Dermis microvascular lymphatic vessel endothelial cell (primary cell): ENCODE measurements at regions not wholly inside any gene's neighbourhood (a gene's known extent, or its start where the extent isn't known, plus 50 kb on each side); places are given as distances from the start of the nearest gene placed in this dataset.
"Not testable (repeated sequence)": the region's sequence is repeated elsewhere in the genome, so short reads cannot be mapped to it uniquely, and the experiment has no call there.

Experiments used
- DNase-seq, 2 donors: peaks; one replicate each; pipeline versions ENCODE4 v3.0.0 to v3.0.0-alpha.2; 2010; ENCODE audit warnings: low read depth in 2 of 2

DNA sequence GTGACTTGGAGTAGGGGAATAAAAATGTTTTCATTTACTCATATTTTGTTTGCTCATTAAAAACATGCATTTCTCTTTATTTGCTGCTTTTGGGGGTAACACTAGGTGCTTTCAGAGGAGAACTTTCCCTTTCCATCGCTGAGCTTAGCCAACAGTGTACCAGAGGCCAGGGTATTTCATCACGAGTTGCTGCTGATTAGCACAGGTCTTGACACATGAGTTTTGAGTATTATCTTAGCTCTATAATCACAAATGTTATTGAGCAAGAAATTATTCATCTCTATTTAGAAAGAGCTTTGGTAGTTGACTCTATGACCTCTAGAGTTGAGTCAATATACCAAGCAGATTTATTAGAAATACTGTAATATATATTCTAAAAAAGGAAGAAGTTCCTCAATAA lies 375.9 kb downstream of the NXPH1 start:
- DNase-seq, result no peak

DNA sequence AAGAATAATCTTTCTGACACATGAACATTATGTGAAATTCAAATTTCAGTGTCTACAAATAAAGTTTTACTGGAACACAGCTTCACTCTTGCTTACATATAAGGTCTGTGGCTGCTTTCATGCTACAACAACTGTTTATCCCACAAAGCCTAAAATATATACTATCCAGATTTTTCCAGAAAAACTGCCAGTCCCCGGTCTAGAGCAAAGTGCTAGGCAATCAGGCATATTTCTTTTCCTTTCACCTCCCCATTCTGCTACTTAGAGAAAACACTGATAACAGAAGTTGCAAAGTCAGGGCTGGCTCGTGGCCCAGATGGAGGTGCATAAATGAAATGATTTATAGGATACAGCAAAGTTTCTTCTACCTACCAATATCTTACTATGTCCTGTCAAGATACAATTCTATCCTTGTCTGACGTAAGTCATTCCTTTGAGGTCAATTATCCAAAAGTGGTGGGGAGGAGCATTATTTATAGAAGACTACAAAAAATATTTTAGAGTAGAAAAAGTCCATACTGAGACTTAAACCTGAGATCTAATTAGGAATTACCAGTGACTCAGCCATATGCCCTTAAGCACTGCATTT lies 384.1 kb downstream of the NXPH1 start:
- DNase-seq, result no peak

DNA sequence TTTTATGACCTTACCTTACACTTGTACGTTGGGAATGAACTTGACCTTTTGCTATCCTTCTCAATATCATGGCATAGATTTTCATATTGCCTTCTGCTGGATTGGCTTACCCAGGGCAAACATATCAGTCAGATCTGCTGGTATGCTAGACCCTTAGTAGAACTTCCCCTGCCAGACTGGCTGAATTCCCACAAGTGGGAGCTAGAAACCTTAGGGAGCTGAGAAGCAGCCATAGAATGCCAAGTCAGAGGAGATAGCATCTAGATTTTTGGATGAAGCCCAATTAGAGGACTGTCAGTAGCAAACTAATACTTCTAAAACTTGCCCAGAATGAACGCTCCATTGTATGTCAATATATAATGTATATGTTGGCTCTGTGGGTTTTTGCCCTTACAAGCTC lies 385.0 kb downstream of the NXPH1 start:
- DNase-seq, result no peak

- no peak for DNase-seq
Measured at GRCh38 chr7:8822595-8822994, 389.2 kb downstream of the NXPH1 start.

- DNase-seq, result no peak
Measured at GRCh38 chr7:8823486-8823885, 390.1 kb downstream of the NXPH1 start.

DNA sequence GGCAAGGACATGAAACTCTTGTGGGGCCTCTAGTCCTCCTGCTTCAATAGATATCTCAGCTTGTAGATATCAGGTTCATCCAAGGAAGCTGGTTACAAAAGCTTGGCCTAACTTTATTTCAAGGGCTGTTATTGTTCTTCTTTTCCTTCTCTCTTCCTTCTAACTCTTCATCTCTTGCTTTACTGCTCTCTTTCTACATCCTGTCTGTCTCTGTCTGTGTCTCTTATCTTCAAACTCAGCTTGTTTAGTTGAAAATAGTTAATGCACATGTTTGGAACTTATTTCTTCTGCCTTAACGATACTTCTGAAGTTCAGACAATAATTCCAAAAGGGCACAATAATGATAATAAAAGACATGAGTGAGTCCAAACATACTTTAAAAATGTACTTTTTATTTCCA lies 393.9 kb downstream of the NXPH1 start:
- DNase-seq, result no peak

DNA sequence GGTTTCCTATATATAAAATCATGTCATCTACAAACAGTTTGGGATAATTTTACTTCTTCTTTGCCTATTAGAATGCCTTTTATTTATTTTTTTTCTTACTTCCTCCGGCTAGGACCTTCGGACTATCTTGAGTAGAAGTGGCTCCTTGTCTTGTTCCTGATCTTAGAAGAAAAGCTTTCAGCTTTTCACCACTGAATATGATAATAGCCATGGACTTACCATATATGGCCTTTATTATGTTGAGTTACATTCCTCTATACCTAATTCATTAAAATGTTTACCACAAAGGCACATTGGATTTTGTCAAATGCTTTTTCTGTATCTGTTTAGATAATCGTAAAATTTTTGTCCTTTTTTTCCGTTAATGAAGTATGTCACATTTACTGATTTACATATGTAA lies 395.7 kb downstream of the NXPH1 start:
- DNase-seq, result no peak

DNA sequence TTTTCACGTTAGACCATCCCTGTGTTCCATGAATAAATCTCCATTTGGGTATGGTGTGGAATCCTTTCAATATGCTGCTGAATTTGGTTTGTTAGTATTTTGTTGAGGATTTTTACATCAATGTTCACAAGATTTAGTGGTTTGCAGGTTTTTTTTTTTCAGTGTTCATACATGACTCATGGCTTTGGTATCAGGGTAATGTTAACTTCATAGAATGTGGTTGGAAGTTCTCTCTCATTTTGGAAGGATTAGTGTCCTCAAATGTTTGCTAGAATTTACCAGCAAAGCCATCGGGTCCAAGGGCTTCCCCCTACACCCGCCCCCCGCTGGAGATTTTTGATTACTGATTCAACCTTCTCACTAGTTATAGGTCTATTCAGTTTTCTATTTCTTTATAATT lies 398.0 kb downstream of the NXPH1 start:
- no peak for DNase-seq

DNA sequence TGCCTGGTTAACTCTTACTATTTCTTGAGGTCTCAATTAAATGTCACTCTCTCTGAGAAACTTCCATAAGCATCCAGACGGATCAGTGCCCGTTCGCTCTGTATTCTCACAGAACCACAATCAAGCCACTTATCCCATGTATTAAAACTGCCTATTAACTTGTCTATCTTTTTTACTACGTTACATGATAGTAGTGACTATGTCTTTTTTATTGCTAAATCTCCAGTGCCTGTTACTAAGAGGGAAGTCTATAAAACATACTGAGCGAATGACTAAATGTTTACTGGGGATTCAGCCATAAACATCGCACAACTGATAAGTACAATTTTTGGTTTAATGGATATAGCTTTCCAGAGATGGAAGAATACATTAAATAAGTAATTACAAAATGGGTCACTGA lies 399.9 kb downstream of the NXPH1 start:
- DNase-seq, result no peak

- no peak for DNase-seq
Measured at GRCh38 chr7:8841171-8841570, 407.8 kb downstream of the NXPH1 start.

DNA sequence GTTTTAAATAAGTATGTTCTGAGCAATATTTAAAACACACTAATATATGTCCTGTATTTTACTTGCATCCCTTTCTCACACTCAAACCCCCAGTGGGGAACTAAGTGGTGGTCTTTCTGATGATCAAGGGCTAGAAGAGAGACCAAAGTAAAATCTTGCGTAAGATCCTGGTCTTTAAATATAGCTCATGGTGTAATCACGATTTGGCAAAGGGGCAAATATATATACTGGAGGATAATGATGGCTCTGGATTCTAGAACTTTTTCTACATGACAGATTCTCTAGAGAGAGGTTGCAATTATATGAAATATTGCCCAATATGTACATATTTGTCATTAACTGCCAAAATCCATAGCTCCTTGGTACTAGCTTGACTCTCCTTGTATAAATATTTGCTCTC lies 438.3 kb downstream of the NXPH1 start:
- no peak for DNase-seq

- DNase-seq, result no peak
Measured at GRCh38 chr7:8881916-8882315, 448.5 kb downstream of the NXPH1 start.

DNA sequence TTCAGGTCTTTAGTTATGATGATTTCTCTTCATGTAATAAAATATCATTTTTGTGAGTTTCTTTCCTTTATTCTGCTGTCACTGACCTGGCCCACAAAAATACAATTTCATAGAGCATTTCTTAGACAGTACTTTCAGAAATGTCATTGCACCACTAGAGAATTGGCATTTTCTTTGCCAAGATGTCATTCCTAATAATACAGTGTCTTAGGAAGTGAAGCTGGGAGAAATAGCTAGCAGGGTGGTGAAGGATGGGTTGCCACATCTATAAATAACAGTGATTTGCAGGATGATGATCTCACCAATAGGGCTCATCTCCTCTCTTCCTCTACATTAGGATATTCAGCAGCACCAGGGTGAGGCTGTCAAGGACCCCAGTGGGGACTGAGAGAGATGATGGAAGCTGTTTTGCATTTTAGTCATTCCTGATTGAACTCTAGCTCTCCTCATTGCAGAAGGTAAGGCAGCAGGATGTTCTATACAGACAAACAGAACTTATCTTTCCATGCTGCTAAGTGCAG lies 452.1 kb downstream of the NXPH1 start:
- DNase-seq, result no peak

DNA sequence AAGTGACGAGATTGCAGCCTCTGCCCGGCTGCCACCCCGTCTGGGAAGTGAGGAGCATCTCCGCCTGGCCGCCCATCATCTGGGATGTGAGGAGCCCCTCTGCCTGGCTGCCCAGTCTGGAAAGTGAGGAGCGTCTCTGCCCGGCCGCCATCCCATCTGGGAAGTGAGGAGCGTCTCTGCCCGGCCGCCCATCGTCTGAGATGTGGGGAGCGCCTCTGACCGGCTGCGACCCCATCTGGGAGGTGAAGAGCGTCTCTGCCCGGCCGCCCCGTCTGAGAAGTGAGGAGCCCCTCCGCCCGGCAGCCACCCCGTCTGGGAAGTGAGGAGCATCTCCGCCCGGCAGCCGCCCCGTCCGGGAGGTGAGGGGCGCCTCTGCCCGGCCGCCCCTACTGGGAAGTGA lies 456.9 kb downstream of the NXPH1 start:
- not testable (repeated sequence) for DNase-seq

DNA sequence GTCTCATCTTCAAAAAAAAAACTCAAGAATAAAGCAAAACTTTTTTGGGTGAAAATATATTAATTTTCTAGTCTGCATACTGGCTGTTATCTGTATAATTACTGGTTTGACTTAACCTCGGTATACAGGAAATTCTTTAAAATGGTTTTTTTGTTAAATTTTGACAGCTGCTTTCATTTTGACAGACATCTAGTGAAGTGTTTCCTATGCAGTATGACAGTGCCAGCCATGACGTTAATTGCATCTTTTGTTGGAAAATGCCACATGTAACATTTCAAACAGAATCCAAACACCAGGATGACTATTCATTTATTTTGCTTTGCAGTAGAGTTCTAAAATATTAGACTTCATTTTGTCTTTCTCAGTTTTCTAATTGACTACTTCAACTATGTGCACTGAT lies 460.4 kb downstream of the NXPH1 start:
- DNase-seq, result no peak

DNA sequence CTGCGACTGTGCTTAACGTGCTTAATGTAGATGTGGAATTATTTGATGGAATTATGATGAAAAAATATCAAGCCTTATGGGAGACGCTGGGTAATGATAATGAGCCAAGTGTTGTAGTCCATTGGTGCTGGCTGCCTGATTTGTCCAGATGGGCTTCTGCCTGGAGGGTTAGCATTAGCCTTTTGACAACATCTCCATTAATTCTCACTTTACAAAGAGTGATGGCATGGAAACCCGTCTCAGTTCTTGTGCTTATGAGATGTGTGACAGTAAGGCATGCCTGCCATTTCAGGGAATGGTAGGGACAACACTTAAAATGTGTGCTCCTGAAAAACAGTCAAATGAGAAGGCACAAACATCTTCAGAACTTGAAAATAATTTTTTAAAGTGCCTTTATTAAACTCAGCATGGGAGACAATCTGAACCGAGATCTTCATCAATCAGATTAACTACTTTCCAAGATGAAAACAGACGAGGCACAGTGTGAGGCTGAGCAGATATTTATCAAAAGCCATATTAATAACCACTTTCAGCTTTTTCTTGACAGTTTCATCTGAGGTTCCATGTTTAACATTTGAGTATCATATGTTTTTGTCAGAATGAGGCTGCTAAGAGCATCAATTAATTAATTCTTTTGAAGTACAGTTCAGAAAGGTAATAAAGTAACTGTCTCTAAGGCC lies 473.1 kb downstream of the NXPH1 start:
- no peak for DNase-seq

GRCh38 chr7:8908889-8909288 lies 475.5 kb downstream of the NXPH1 start:
- no peak for DNase-seq

DNA sequence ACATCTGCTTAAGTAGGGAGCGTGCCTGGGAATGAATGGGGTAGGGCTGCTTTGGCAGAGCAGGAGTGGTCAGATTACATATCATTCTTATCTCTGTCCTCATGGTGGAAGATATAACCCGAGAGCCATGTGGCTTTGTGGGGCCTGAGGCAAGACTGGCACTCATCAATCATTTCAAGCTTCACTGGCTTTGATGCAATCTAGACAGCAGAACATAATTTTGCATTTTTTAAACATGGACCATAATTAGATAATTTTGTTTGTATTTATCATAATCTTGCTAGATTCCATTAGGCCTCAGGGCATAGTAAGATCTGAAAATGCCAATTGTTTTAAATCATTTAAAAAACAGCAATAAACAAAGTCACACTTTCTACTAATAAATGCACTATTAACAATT lies 480.3 kb downstream of the NXPH1 start:
- no peak for DNase-seq

- DNase-seq, result no peak
Measured at GRCh38 chr7:8921807-8922206, 488.4 kb downstream of the NXPH1 start.

GRCh38 chr7:8922726-8923125 lies 489.3 kb downstream of the NXPH1 start:
- DNase-seq, result no peak

- DNase-seq, result no peak
Measured at GRCh38 chr7:8923164-8923806, 489.9 kb downstream of the NXPH1 start.

DNA sequence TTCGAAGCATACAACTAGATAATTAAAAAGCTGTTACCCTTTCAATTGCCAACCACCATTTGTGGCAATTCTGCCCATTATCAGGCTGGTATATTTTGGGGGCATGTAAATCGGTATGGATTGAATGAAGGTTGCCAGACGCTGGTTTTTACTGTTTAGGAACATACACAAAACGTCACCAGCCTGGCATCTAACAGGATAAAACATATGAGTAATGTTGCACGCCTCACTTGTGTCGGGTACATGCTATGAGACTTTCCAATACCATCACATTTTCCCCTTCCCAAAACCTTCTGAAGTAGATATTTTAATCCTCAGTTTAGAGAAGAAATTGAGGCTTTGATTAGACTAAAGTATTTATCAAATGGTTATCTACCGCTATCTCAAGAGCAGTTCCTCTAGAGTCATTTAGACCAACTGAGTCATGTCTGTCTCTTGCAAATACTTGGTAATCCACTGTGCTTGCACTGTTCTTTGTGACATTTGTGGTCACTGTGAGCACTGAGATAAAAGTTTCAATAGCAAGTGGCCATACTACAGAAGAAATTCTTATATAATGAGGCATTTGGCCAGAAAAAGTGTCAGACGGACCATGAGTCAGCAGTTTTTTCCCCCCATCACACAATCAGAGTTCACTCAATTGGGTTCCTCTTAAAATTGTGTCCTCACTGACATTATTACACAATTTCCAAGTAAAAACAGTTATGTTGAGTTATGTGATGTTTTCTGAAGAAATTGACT lies 498.7 kb downstream of the NXPH1 start:
- DNase-seq, result no peak
